ENCODE measurements at regions not wholly inside any gene's neighbourhood (a gene's known extent, or its start where the extent isn't known, plus 50 kb on each side); places are given as distances from the start of the nearest gene placed in this dataset.
"Not testable (repeated sequence)": the region's sequence is repeated elsewhere in the genome, so short reads cannot be mapped to it uniquely, and the experiment has no call there.

DNA sequence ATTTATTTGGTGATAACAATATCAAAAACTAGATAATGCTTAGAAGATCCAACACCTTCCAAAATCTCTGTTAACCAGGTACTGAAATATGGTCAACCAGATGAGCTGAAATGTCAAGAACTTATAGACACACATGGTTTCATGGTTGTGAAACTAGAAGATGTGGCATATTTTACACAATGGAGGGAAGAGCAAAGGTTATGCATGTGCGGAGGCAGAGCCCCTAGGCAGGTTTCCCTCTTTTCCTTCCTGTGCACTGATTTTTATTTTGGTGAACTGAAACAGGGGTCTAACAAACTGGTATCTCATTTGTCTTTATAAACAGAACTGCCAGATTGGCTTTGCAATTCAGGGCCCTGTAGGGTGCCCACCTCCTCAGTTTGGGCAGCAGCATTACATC lies 91.6 kb downstream of the PRL start:
- DNase-seq = no peak

DNA sequence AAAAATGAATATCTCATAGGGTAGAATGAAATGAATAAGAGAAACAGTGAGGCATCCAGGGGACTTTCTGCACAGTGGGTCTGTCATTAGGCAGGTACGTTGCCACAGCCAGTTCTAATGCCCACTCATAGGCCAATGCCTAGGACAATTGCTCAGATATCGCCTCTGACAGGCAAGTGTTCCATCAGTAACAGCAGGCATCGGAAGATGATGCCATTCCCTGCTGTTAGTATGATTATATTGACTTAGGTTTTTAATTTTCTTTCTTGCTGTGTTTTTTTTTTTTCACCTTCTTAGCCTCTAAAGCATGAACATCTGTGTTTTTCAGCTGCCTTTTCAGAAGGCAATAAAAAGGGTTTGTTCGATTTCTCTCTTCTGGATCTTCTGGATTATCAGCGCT lies 90.7 kb downstream of the PRL start:
- DNase-seq = no peak

DNA sequence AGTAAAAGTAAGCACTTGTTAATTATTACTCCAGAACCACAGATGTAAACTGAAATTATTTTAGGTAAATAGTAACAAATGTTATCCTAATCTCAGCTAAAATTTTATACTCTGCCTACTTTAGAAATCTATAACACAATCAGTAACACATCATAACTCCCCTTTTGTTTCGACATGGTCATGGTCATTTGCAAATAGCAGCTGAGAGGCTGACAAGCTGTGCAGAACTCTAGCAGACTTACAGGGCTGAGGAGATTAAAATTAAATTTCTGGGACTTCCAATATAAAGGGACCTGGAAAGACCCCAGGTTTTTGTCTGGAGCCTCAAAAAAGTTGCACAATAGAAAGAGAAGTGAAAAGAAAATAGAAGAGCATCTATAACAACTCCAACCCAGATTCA lies 88.8 kb downstream of the PRL start:
- DNase-seq = no peak

GRCh38 chr6:22214314-22214713 lies 82.5 kb downstream of the PRL start:
- no peak for DNase-seq

DNA sequence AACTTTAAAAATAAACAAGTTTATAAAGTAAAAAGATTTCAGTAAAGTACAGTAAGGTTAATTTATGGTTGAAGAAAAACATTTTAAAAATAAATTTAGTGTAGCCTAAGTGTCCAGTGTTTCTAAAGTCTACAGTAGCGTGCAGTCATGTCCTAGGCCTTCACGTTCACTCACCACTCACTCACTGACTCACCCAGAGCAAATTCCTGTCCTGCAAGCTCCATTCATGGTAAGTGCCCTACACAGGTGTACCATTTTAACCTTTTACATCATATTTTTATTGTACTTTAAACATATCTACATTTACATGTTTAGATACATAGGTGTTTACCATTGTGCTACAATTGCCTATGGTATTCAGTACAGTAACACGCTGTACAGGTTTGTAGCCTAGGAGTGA lies 81.4 kb downstream of the PRL start:
- not testable (repeated sequence) for DNase-seq

GRCh38 chr6:22218410-22218809 lies 78.4 kb downstream of the PRL start:
- DNase-seq = no peak

DNA sequence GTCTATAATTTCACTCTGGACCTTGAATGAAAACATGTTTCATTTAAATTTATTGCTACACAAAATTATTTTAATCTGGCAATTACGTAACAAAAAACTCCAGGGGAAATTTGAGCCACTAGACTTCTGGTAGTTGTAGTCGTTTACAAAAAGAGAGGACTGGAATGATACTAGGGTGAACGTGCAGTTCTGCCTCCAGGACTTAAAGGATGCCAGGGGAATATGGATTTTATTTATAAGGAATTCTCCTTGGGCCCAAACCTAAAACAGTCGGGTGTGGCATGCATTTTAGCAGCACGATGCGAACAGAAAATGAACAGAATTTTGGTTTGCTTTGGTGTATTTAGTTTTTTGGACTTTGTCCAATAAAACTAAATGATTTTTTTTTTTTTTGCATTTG lies 76.9 kb downstream of the PRL start:
- no peak for DNase-seq

- DNase-seq = no peak
These were observed 75.6 kb downstream of the PRL start for GRCh38 chr6:22221211-22221610.

GRCh38 chr6:22221630-22222029 lies 75.2 kb downstream of the PRL start:
- DNase-seq = no peak

GRCh38 chr6:22222469-22222868 lies 74.4 kb downstream of the PRL start:
- DNase-seq = no peak

DNA sequence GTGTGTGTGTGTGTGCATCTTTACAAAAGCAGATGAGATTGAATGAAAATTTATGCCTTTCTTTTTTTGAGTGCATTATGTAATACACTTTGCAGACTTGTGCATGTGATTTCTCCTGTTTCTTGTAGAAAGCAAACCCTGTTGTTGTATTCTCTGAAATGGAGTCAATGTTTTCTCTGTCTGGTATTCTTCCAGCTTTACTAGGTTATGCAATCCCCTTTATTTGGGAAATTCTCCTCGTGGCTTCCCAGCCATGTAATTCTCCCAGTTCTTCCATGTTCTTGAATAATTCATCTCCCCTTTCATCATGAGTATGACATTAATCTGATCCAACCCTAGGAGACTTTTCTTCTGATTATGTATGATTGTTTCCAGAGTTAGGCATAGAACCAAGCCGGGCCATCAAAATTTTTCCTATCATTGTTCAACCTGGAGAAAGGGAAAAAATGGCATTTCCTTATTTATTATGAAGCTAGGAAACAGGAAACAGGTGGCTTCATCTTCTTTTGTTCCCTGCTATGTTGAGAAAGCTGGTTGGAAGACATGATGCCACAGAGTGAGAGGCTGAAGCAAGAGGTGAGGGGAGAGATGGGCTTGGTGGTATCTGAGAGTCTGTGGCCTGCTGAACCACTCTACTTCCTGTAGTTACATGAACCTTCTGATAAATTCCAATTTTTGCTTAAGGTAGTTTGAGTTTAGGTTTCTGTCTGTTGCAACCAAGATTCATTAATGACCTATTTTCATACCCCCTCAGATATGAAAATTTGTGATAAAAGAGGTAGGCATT lies 68.8 kb downstream of the PRL start:
- DNase-seq = no peak

- DNase-seq = no peak
These were observed 65.8 kb downstream of the PRL start for GRCh38 chr6:22231050-22231449.

GRCh38 chr6:22231616-22232015 lies 65.2 kb downstream of the PRL start:
- no peak for DNase-seq

- DNase-seq = no peak
These were observed 60.0 kb downstream of the PRL start for GRCh38 chr6:22236626-22237414.
